SJSA1 (cell line): ENCODE measurements at regions not wholly inside any gene's neighbourhood (a gene's known extent, or its start where the extent isn't known, plus 50 kb on each side); places are given as distances from the start of the nearest gene placed in this dataset.

Experiments used
- DNase-seq, 2 experiments: peaks; one replicate each; pipeline ENCODE4 v3.0.0-alpha.2; 2015 to 2020; ENCODE audit warnings: low spot score in 2 of 2, low read depth in 1 of 2
- H3K27ac ChIP-seq: fragments of 250-450 bp; sonication (Bioruptor Pico); 2 replicates; pipeline ENCODE4 v1.5.1; 2020; ENCODE audit warnings: mild to moderate bottlenecking, moderate library complexity
- H3K27me3 ChIP-seq: fragments of 250-450 bp; sonication (Bioruptor Pico); replicated peaks from 2 replicates; pipeline ENCODE4 v1.5.1; 2020; ENCODE audit warnings: mild to moderate bottlenecking, moderate library complexity
- H3K36me3 ChIP-seq: fragments of 250-450 bp; sonication (Bioruptor Pico); 2 replicates; pipeline ENCODE4 v1.5.1; 2020; ENCODE audit warnings: mild to moderate bottlenecking
- H3K4me1 ChIP-seq: fragments of 250-450 bp; sonication (Bioruptor Pico); replicated peaks from 2 replicates; pipeline ENCODE4 v1.6.1; 2021; ENCODE audit warnings: mild to moderate bottlenecking
- H3K4me3 ChIP-seq: fragments of 250-450 bp; sonication (Bioruptor Pico); 2 replicates; pipeline ENCODE4 v1.5.1; 2020; ENCODE audit warnings: mild to moderate bottlenecking
- H3K9me3 ChIP-seq: fragments of 250-450 bp; sonication (Bioruptor Pico); replicated peaks from 2 replicates; pipeline ENCODE4 v1.5.1; 2020; ENCODE audit warnings: mild to moderate bottlenecking

DNA sequence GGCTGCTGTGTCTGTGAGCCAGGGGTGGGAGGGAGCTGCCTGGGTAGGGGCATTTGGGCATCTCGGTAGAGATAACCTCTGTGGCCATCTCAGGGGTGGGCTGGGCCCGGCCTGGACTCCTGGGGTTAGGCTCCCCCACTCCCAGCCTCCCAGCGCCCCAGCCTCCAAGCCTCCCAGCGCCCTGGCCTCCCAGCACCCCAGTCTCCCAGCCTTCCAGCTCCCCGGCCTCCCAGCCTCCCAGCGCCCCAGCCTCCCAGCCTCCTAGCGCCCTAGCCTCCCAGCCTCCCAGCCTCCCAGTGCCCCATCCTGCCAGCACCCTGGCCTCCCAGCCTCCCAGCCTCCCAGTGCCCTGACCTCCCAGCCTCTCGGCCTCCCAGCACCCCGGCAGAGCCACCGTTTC is 85.1 kb upstream of the TTC34 start:
- Histone ChIP-seq H3K36me3 (no peaks in the 10 kb centered on the region), H3K9me3 (no peaks in the 10 kb centered on the region), H3K4me1 (no peaks in the 10 kb centered on the region), H3K27me3 (no peaks in the 10 kb centered on the region), H3K4me3 (no peak overlapping the region), H3K27ac (no peak overlapping the region)
- no peak for DNase-seq

DNA sequence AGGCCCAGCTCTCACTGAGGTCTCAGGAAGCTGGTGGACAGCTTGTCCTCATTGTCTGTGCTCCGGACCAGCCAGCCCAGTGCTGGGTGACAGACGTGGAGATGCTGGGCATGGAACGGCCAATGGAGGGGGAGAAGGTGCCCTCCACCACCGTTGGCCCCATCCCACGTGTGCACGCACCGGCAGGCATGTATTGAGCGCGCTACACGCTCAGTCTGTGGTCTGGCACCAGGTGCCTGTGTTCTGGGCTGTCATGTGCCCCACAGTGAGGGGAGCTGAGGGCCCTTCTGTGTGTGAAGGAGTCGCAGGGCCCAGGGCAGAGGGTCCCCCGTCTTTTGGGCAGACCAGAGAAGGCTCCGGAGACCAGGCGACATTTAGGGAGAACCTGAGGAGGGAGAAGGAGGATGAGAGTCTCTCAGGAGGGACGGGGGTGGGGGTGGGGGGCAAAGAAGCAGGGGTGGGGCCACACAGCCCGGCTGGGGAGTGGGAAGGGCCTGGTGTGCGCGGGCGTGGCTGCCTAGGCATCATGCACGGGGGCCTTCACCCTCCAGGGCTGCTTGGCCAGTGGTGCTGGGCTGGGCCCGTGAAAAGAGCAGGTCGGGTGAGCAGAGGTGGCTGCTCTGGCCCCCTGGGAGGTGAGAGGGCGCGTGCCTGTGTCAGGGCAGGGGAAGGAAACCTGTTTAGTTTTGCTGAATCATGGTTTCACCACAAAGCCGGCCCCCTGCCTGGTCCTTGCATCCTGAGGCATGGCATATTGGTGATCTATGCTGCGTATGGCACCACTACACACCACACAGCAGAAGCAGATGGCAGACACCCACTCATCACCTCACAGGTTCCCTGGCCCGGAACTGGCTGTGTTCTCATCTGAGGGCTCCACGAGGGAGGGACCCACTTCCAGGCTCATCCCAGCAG is 86.7 kb upstream of the TTC34 start:
- H3K27ac ChIP-seq, result no peak overlapping the region
- H3K4me1 ChIP-seq, result no peaks in the 10 kb centered on the region
- no peaks in the 10 kb centered on the region for H3K9me3 ChIP-seq
- no peaks in the 10 kb centered on the region for H3K36me3 ChIP-seq
- H3K4me3 ChIP-seq, result no peak overlapping the region
- no peak for DNase-seq
- no peaks in the 10 kb centered on the region for H3K27me3 ChIP-seq

DNA sequence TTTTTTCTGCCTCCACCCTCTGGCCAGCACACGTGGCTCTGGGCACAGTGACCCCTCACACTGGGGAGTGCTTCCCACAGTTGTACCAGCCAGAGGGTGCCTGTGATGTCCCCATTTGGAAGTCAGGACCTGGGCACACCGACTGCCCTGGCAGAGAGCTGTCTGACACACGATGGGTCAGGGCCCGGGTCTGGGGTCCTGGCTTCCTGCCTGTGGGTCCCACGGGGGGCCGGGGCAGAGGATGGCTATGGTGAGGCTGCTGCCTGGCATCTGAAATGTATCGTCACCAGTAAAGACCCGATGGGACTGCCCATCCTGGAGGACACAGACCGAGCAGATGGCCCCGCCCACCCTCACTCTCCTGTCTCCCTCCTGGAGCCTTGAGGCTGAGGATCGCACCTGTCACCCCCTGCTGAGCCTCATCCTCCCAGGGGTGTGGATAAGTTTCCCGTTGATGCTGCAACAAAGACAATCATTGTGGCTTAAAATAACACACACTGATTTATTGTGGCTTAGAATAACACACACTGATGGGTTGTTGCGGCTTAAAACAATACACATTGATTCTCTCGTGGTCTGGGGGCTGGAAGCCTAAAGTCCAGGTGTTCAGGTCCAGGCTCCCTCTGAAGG is 88.8 kb upstream of the TTC34 start:
- Histone ChIP-seq H3K36me3 (no peaks in the 10 kb centered on the region), H3K9me3 (peaks cover under 1% of the 10 kb centered on the region), H3K27me3 (no peaks in the 10 kb centered on the region), H3K27ac (no peak overlapping the region), H3K4me3 (no peak overlapping the region), H3K4me1 (no peaks in the 10 kb centered on the region)
- DNase-seq, result no peak

DNA sequence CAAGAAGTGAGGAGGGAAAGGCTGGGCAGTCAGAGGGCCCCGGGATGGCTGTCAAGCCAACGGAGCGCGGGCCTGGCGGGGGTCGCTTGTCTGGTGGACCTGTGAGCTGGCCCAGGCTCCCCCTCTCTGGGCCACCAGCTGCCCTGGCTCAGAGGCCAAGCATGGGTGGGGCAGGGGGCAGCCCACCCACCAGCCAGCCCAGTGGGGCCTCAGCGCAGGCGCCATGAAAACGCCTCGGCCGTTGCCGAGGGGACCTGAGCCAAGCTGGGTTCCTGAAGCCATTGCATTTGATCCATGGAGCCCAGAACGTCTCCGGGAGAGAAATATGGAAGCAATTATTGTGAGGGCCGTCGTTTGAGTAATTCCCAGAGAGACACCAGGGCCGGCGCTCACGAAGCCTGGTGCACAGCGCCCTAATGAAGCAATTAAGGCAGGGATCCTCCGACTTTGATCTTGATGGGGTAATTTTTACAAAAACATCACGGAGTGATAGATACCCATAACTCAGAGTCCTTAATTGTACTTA is 90.5 kb upstream of the TTC34 start:
- peaks cover 17% of the 10 kb centered on the region for H3K9me3 ChIP-seq

DNA sequence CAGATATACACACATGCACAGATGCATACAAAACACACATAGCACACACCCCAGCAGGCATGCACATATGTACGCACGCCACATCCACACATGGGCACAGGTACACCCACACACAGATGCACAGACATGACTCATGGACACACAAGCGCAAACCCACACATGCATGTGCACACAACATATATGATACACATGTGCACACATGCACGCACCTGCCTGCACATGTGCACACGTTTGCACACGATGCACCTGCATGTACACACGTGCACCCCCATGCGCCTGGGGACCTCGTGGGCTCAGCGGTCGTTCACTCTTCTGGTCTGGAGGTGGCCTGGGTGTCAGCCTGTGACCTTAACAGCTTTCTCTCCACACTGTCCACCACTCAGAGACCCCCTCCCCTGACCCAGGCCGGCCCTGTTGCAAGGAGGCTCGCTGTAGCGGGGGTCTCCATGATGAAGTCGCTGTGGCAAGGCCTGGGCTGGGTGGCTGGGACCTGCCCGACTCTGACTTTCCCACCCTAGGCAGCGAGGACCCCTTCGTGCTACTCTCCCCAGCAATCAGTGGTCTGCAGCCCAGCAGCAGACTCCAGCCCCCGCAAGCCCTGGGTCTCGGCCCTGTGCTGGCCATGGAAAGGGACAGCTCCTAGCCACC is 92.1 kb upstream of the TTC34 start:
- Histone ChIP-seq H3K4me3 (no peak overlapping the region), H3K9me3 (peaks cover 24% of the 10 kb centered on the region), H3K36me3 (no peaks in the 10 kb centered on the region), H3K27me3 (no peaks in the 10 kb centered on the region), H3K27ac (no peak overlapping the region), H3K4me1 (no peaks in the 10 kb centered on the region)
- DNase-seq, result no peak

More for the DNA sequence above, 90.5 kb upstream of the TTC34 start:
- Histone ChIP-seq H3K4me3 (no peak overlapping the region), H3K27me3 (no peaks in the 10 kb centered on the region), H3K27ac (no peak overlapping the region), H3K36me3 (no peaks in the 10 kb centered on the region), H3K4me1 (no peaks in the 10 kb centered on the region)
- no peak for DNase-seq

DNA sequence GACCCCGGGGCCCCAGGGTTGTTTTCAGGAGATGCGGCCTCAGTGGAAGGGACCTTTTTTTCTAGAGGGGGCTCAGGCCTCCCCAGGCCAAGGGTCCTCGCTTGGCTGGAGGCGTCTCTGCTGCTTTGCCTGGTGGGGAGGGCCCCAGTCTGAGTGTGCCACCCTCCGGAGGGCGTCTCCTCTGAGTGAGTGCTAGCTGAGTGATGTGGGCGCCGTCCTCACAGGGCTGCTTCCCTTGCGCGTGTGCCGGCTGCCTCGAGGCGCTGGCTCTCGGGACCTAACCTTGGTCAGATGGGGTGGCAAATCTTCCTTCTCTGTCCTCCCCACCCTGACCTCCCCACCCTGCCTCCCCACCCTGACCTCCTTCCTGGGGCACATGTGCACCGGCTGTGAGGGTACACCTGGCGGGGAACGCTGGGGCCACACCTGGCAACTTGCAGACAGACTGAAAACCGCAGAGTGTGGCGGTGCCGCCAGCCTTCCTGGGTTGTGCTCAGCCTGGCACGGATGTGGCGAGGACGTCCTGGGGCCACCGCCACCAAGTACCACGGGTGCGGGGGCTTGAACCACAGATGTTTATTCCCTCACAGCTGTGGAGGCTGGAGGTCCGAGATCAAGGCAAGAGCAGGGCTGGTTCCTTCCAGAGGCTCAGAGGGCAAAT is 93.0 kb upstream of the TTC34 start:
- H3K36me3 ChIP-seq, result no peaks in the 10 kb centered on the region
- H3K4me3 ChIP-seq, result no peak overlapping the region
- H3K4me1 ChIP-seq, result no peaks in the 10 kb centered on the region
- no peak overlapping the region for H3K27ac ChIP-seq
- DNase-seq, result no peak
- peaks cover 24% of the 10 kb centered on the region for H3K9me3 ChIP-seq
- H3K27me3 ChIP-seq, result no peaks in the 10 kb centered on the region

DNA sequence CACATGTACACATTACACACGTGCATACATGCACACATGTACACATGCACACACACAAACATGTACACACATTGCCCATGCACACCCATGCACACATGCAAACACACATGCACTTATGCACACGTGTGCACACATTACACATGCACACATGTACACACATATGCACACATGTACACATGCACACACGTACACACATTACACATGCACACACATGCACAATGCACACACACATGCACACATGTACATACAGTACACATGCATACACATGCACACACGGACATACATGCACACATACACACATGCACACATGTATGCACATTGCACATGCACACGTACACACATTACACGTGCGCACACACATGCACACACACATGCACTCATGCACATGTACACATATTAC is 95.3 kb upstream of the TTC34 start:
- Histone ChIP-seq H3K4me1 (no peaks in the 10 kb centered on the region), H3K4me3 (no peak overlapping the region), H3K9me3 (peaks cover 24% of the 10 kb centered on the region), H3K36me3 (no peaks in the 10 kb centered on the region), H3K27ac (no peak overlapping the region), H3K27me3 (no peaks in the 10 kb centered on the region)
- DNase-seq, result no peak

DNA sequence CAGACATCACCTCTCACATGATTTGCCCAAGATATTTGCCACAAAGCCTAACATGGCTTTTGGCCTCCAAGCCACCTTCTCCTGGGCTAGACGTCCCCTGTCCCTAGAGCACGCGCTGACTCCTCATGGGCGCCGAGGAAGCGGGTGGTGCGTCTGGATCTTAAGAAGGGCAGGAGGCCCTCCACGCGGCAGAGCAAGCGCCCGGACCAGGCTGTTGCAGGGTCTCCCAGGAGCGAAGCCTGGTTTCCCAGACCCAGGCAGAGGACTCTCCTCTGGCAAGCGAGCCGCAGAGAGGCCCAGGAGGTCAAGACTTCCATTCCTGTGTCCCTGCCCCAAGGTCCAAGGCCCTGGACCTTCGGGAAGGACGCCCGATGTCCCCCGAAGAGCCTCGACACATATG is 101.7 kb upstream of the TTC34 start:
- no peak overlapping the region for H3K4me3 ChIP-seq
- no peaks in the 10 kb centered on the region for H3K27me3 ChIP-seq
- H3K27ac ChIP-seq, result no peak overlapping the region
- DNase-seq, result no peak
- no peaks in the 10 kb centered on the region for H3K4me1 ChIP-seq
- H3K9me3 ChIP-seq, result no peaks in the 10 kb centered on the region; the same call in 1 of the 2 replicates
- no peaks in the 10 kb centered on the region for H3K36me3 ChIP-seq

DNA sequence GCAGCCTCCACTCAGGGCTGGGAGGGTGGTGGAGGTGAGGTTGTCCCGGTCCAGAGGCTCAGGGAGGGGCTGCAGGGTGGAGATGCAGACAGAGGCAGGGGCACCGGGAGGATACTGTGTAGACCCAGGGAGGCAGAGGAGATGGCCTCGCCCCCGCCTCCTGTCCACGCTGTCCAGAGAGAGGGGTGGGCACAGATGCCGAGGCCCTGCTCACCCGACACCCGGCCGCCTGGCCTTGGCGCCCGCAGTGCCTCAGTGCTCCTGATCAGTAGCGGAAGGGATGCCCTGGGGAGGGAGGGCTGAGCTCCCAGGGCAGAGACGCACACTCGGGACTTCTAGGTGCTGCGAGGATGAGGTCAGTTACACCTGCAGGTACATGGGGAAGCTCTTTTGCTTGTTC is 102.7 kb upstream of the TTC34 start:
- H3K9me3 ChIP-seq, result no peaks in the 10 kb centered on the region; the same call in 1 of the 2 replicates
- no peak for DNase-seq
- no peak overlapping the region for H3K4me3 ChIP-seq
- H3K27me3 ChIP-seq, result no peaks in the 10 kb centered on the region
- no peaks in the 10 kb centered on the region for H3K4me1 ChIP-seq
- no peak overlapping the region for H3K27ac ChIP-seq
- H3K36me3 ChIP-seq, result no peaks in the 10 kb centered on the region

DNA sequence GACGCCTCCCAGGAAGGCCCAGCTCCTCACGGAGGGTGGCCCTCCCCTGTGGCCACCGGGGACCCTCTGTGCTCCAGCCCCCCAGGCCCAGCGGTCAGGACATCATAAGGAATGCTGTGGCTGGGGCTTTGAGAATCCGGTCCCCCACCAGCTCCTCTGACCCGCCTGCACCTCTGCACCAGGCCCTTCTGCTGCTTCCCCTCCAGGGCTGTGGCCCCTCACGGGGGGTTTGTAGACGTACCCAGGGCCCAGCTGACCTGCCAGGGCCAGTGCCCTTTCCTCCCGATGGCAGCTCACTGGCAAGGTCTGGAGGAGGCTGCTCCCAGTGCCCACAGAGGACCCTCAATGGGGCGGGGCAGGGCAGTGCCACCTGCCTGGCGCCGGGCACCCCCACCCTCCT is 103.9 kb upstream of the TTC34 start:
- Histone ChIP-seq H3K9me3 (no peaks in the 10 kb centered on the region; the same call in 1 of the 2 replicates), H3K27ac (no peak overlapping the region), H3K36me3 (no peaks in the 10 kb centered on the region), H3K27me3 (no peaks in the 10 kb centered on the region), H3K4me3 (no peak overlapping the region), H3K4me1 (no peaks in the 10 kb centered on the region)
- no peak for DNase-seq

DNA sequence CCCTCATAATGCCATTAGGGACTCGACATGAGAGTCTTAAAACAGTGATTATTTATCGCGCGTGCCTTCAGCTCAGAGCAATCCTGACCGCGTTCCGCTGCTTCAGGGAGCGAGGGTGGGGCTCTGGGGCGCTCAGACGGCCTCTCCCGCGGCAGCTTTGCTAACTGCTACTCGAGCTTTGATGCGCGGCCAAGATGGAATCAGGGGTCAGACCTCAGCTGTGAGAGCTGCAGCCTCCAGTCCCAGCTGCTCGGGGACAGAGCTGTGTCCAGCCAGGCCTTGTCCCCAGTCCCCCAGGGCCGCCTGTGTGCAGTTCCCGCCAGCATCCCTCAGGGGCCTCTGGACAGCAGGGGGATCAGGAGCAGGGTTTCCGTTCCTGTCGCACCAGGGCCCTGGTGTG is 104.6 kb upstream of the TTC34 start:
- no peaks in the 10 kb centered on the region for H3K36me3 ChIP-seq
- H3K4me1 ChIP-seq, result no peaks in the 10 kb centered on the region
- no peaks in the 10 kb centered on the region; the same call in 1 of the 2 replicates for H3K9me3 ChIP-seq
- DNase-seq, result no peak
- H3K27ac ChIP-seq, result no peak overlapping the region
- H3K4me3 ChIP-seq, result no peak overlapping the region
- no peaks in the 10 kb centered on the region for H3K27me3 ChIP-seq

DNA sequence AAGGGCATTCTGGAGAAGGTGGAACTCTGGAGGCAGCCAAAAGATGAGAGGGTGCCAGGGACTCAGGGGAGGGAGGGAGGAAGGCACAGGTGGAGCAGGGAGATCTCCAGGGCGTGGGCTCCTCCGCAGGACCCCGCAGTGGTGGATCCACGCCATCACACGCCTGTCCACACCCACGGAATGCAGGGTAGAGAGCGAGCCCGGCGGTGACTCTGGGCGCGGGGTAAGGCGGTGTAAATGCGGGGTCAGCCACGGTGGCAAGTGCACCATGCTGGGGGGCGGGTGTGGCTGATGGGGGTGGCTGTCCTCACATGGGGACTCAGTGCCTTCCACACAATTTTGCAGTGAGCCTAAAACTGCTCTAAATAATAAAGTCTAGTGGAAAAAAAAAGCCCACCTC is 105.1 kb upstream of the TTC34 start:
- no peaks in the 10 kb centered on the region for H3K9me3 ChIP-seq
- no peaks in the 10 kb centered on the region for H3K4me1 ChIP-seq
- DNase-seq, result no peak
- H3K36me3 ChIP-seq, result no peaks in the 10 kb centered on the region
- H3K27ac ChIP-seq, result no peak overlapping the region
- H3K27me3 ChIP-seq, result no peaks in the 10 kb centered on the region
- no peak overlapping the region for H3K4me3 ChIP-seq

DNA sequence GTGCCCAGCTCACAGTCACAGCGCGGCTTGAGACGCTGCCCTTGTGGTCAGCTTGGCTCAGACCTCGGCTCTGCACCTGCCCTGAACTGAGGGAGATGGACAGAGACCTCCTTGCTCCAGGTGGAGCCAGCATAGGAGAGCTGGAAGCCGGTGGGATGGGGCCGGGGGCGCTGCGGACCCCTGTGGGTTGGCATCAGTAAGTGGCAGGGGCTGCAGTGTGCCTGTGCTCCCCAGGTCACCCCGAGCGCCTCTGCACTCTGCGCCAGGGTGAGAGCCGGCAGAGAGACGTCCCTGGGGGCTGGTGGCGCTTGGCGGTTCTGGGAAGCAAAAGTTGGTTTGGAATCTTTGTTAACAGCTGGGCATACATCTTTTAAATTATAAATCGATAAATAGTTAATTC is 105.6 kb upstream of the TTC34 start:
- Histone ChIP-seq H3K4me3 (no peak overlapping the region), H3K36me3 (no peaks in the 10 kb centered on the region), H3K27ac (no peak overlapping the region), H3K4me1 (no peaks in the 10 kb centered on the region), H3K27me3 (no peaks in the 10 kb centered on the region), H3K9me3 (no peaks in the 10 kb centered on the region)
- DNase-seq, result no peak
